HEK293 (cell line): ENCODE measurements at regions not wholly inside any gene's neighbourhood (a gene's known extent, or its start where the extent isn't known, plus 50 kb on each side); places are given as distances from the start of the nearest gene placed in this dataset.

ENCODE experiments used
- CTCF ChIA-PET: fragments of 350-600 bp; formaldehyde crosslinking; extraction: SDS; loops from one replicate; lab custom pipeline; 2021; ENCODE audit warnings: antibody characterized with exemption; lab: Yijun Ruan, JAX
- POLR2A ChIA-PET: fragments of 300-600 bp; formaldehyde crosslinking; extraction: SDS; loops from one replicate; lab custom pipeline; 2020; ENCODE audit warnings: antibody characterized with exemption, inconsistent platforms; lab: Yijun Ruan, JAX
- H3K27ac ChIP-seq: fragments of 200-500 bp; sonication (Bioruptor generic); 2 replicates; pipeline ENCODE4 v1.5.1; 2014; ENCODE audit warnings: low read depth, low read length, control low read depth, inconsistent platforms; ENCODE audit errors: extremely low read depth
- H3K36me3 ChIP-seq, 2 experiments: fragments of 200-500 bp in 1 of 2; sonication (Bioruptor generic) in 1 of 2; 1 replicate in 1 of 2; 2 replicates in 1 of 2; pipeline ENCODE4 v1.5.1; 2014 to 2017; ENCODE audit warnings: inconsistent platforms in 2 of 2, low read length in 2 of 2; ENCODE audit not compliant: control insufficient read depth in 2 of 2, insufficient read depth in 1 of 2
- H3K4me1 ChIP-seq: fragments of 200-500 bp; sonication (Bioruptor generic); 2 replicates; pipeline ENCODE4 v1.5.1; 2014; ENCODE audit warnings: mild to moderate bottlenecking, low read length, inconsistent platforms; ENCODE audit not compliant: control insufficient read depth, insufficient read depth
- H3K4me3 ChIP-seq: 2 replicates; pipeline ENCODE4 v1.5.1; 2011; ENCODE audit warnings: low read depth, mild to moderate bottlenecking, control low read depth, low read length, moderate library complexity
- H3K9me3 ChIP-seq: fragments of 200-500 bp; sonication (Bioruptor generic); 2 replicates; pipeline ENCODE4 v1.5.1; 2014; ENCODE audit warnings: low read depth, low read length, inconsistent platforms; ENCODE audit not compliant: control insufficient read depth, insufficient read depth
- KLF16 ChIP-seq: fragments of 450-650 bp; formaldehyde crosslinking; IDR thresholded peaks from 2 replicates; pipeline ENCODE4 v1.5.1; 2017; ENCODE audit warnings: missing biosample characterization, missing genetic modification characterization
- MZF1 ChIP-seq: fragments of 450-650 bp; formaldehyde crosslinking; IDR thresholded peaks from 2 replicates; pipeline ENCODE4 v1.5.1; 2017; ENCODE audit warnings: missing biosample characterization, missing genetic modification characterization, borderline replicate concordance
- PBX3 ChIP-seq: sonication (generic); formaldehyde crosslinking; IDR thresholded peaks from 2 replicates; pipeline ENCODE4 v1.8.1; 2022; ENCODE audit warnings: mild to moderate bottlenecking, moderate library complexity, missing genetic modification reagents
- WT1 ChIP-seq: fragments of 450-650 bp; formaldehyde crosslinking; IDR thresholded peaks from 2 replicates; pipeline ENCODE4 v1.5.1; 2016; ENCODE audit warnings: missing biosample characterization, missing genetic modification characterization
- ZBTB10 ChIP-seq: fragments of 450-650 bp; formaldehyde crosslinking; IDR thresholded peaks from 2 replicates; pipeline ENCODE4 v1.5.1; 2016; ENCODE audit warnings: missing biosample characterization, missing genetic modification characterization
- ZBTB8A ChIP-seq: fragments of 450-650 bp; formaldehyde crosslinking; IDR thresholded peaks from 2 replicates; pipeline ENCODE4 v1.5.1; 2016; ENCODE audit warnings: missing biosample characterization, missing genetic modification characterization
- ZFP41 ChIP-seq: fragments of 450-650 bp; formaldehyde crosslinking; IDR thresholded peaks from 2 replicates; pipeline ENCODE4 v1.5.1; 2016; ENCODE audit warnings: missing biosample characterization, missing genetic modification characterization, borderline replicate concordance
- ZNF132 ChIP-seq: fragments of 450-650 bp; formaldehyde crosslinking; IDR thresholded peaks from 2 replicates; pipeline ENCODE4 v1.5.1; 2017; ENCODE audit warnings: missing biosample characterization, missing genetic modification characterization, borderline replicate concordance
- ZNF146 ChIP-seq: fragments of 450-650 bp; formaldehyde crosslinking; IDR thresholded peaks from 2 replicates; pipeline ENCODE4 v1.5.1; 2016; ENCODE audit warnings: missing biosample characterization, missing genetic modification characterization
- ZNF169 ChIP-seq: fragments of 450-650 bp; formaldehyde crosslinking; IDR thresholded peaks from 2 replicates; pipeline ENCODE4 v1.5.1; 2016; ENCODE audit warnings: missing biosample characterization, missing genetic modification characterization
- ZNF26 ChIP-seq: fragments of 450-650 bp; formaldehyde crosslinking; IDR thresholded peaks from 2 replicates; pipeline ENCODE4 v1.5.1; 2016; ENCODE audit warnings: missing biosample characterization, missing genetic modification characterization
- ZNF280C ChIP-seq: fragments of 450-650 bp; formaldehyde crosslinking; IDR thresholded peaks from 2 replicates; pipeline ENCODE4 v1.5.1; 2016; ENCODE audit warnings: missing biosample characterization, missing genetic modification characterization
- ZNF280D ChIP-seq: fragments of 450-650 bp; formaldehyde crosslinking; IDR thresholded peaks from 2 replicates; pipeline ENCODE4 v1.5.1; 2016; ENCODE audit warnings: missing biosample characterization, missing genetic modification characterization
- ZNF488 ChIP-seq: fragments of 450-650 bp; formaldehyde crosslinking; IDR thresholded peaks from 2 replicates; pipeline ENCODE4 v1.5.1; 2016; ENCODE audit warnings: missing biosample characterization, missing genetic modification characterization
- ZNF639 ChIP-seq: fragments of 450-650 bp; formaldehyde crosslinking; IDR thresholded peaks from 2 replicates; pipeline ENCODE4 v1.5.1; 2016; ENCODE audit warnings: missing biosample characterization, missing genetic modification characterization
- ZNF654 ChIP-seq: fragments of 450-650 bp; formaldehyde crosslinking; IDR thresholded peaks from 2 replicates; pipeline ENCODE4 v1.5.1; 2016; ENCODE audit warnings: low read depth, missing biosample characterization, missing genetic modification characterization
- ZNF660 ChIP-seq: fragments of 450-650 bp; IDR thresholded peaks from 2 replicates; pipeline ENCODE4 v1.5.1; 2018; ENCODE audit warnings: missing biosample characterization, mild to moderate bottlenecking, missing genetic modification characterization
- ZNF670 ChIP-seq: fragments of 450-650 bp; formaldehyde crosslinking; IDR thresholded peaks from 2 replicates; pipeline ENCODE4 v1.5.1; 2016; ENCODE audit warnings: missing biosample characterization, missing genetic modification characterization, low read depth
- ZNF776 ChIP-seq: fragments of 450-650 bp; formaldehyde crosslinking; IDR thresholded peaks from 2 replicates; pipeline ENCODE4 v1.5.0; 2017; ENCODE audit warnings: missing biosample characterization, missing genetic modification characterization, borderline replicate concordance
- ZNF843 ChIP-seq: fragments of 450-650 bp; formaldehyde crosslinking; IDR thresholded peaks from 2 replicates; pipeline ENCODE4 v1.5.1; 2016; ENCODE audit warnings: missing biosample characterization, missing genetic modification characterization

GRCh38 chr1:194241215-194241614 is 1054.8 kb upstream of the B3GALT2 start:
- CTCF ChIA-PET: interaction anchor here (0.5 kb wide), 1 partner anchor 209 kb away, joined by 4 read pairs; no protein-coding TSS in a partner anchor
- no peak overlapping the region for H3K27ac ChIP-seq
- no peak for TF ChIP-seq WT1 (tag by site-specific recombination)
- TF ChIP-seq ZNF660 (tag by site-specific recombination): no peak
- TF ChIP-seq ZNF280C (tag by site-specific recombination): no peak
- no peak for TF ChIP-seq PBX3 (CRISPR knock-in tag)
- TF ChIP-seq ZBTB10: no peak
- no peak for TF ChIP-seq KLF16
- no peak for TF ChIP-seq ZNF776 (tag by site-specific recombination)
- TF ChIP-seq ZNF488: no peak
- no peak for TF ChIP-seq ZNF280D (tag by site-specific recombination)
- no peak for TF ChIP-seq ZNF26
- TF ChIP-seq ZNF639: no peak
- TF ChIP-seq MZF1 (tag by site-specific recombination): no peak
- no peak for TF ChIP-seq ZFP41 (tag by site-specific recombination)
- no peak for TF ChIP-seq ZNF169
- TF ChIP-seq ZNF132 (tag by site-specific recombination): no peak
- no peak for TF ChIP-seq ZBTB8A (tag by site-specific recombination)
- TF ChIP-seq ZNF843: no peak
- no peak for TF ChIP-seq ZNF654 (tag by site-specific recombination)
- no peak for TF ChIP-seq ZNF670
- no peak for TF ChIP-seq ZNF146 (tag by site-specific recombination)
- TF ChIP-seq, all 188 proteins: peak for 0
- no peaks in the 10 kb centered on the region for H3K4me1 ChIP-seq
- no peaks in the 10 kb centered on the region for H3K9me3 ChIP-seq
- no peak overlapping the region for H3K4me3 ChIP-seq
- POLR2A ChIA-PET: no interaction called here
- H3K36me3 ChIP-seq: no peaks in the 10 kb centered on the region
